GM12878 (cell line): ENCODE measurements at regions not wholly inside any gene's neighbourhood (a gene's known extent, or its start where the extent isn't known, plus 50 kb on each side); places are given as distances from the start of the nearest gene placed in this dataset.

Experiments
- CREB1 ChIP-seq: IDR thresholded peaks from 2 replicates; pipeline ENCODE4 v1.6.1; 2012; ENCODE audit warnings: low read depth, mild to moderate bottlenecking, inconsistent platforms
- EP300 ChIP-seq, 2 experiments: fragments of 150-350 bp in 1 of 2; IDR thresholded peaks; 2 replicates each; pipeline ENCODE4 v1.6.1; 2011 to 2012; ENCODE audit warnings: low read depth in 2 of 2, low read length in 2 of 2, borderline replicate concordance in 1 of 2, improper control_type of control experiment in 1 of 2, inconsistent platforms in 1 of 2; ENCODE audit not compliant: control insufficient read depth in 1 of 2
- FOXK2 ChIP-seq: fragments of 450-650 bp; IDR thresholded peaks from 2 replicates; pipeline ENCODE4 v1.6.1; 2017; ENCODE audit warnings: mild to moderate bottlenecking, moderate library complexity
- POU2F2 ChIP-seq: IDR thresholded peaks from 3 replicates; pipeline ENCODE4 v1.6.1; 2011; ENCODE audit warnings: low read depth, mild to moderate bottlenecking, low read length, borderline replicate concordance
- YY1 ChIP-seq: IDR thresholded peaks from 2 replicates; pipeline ENCODE4 v1.6.1; 2011; ENCODE audit warnings: low read depth, mild to moderate bottlenecking, low read length
- TF ChIP-seq, protein P1 (sequence below): fragments of 450-650 bp; IDR thresholded peaks from 2 replicates; pipeline ENCODE4 v1.6.1; 2018; ENCODE audit warnings: borderline replicate concordance, mild to moderate bottlenecking; ENCODE audit not compliant: partially characterized antibody
- TF ChIP-seq, protein P2 (sequence below): IDR thresholded peaks from 2 replicates; pipeline ENCODE4 v1.6.1; 2011; ENCODE audit warnings: low read depth, low read length, improper control_type of control experiment, borderline replicate concordance
- TF ChIP-seq, protein P3 (sequence below), 3 experiments: IDR thresholded peaks in 2 of 3; conservative IDR thresholded peaks in 1 of 3; 2 replicates each; pipeline ENCODE4 v1.5.1; 2011; ENCODE audit warnings: low read depth in 3 of 3, low read length in 3 of 3, mild to moderate bottlenecking in 3 of 3, control low read depth in 2 of 3, moderate library complexity in 2 of 3, inconsistent platforms in 1 of 3, mixed read lengths in 1 of 3; ENCODE audit not compliant: control insufficient read depth in 2 of 3, insufficient read depth in 1 of 3; ENCODE audit errors: extremely low read depth in 1 of 3
- TF ChIP-seq, protein P4 (sequence below): fragments of 450-650 bp; IDR thresholded peaks from 2 replicates; pipeline ENCODE4 v1.6.1; 2017; ENCODE audit warnings: mild to moderate bottlenecking, moderate library complexity

DNA sequence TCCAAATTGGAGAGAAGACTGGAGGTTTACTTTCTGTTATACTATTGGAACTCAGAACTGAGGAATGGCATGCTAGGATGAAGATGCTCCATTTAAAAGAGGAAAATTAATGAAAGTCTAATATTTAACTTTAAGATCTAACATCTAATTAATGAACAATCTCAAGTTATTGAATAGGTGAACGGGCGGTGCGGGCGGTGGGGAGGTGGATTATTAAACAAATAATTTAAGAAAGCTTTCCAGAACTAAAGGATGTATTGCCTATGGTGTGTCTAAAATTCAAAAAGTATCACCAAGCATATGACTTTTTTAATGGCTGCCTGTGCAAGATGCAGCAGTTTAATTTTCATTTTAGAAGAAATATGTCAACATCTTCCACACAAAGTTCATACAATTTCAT is 1747.1 kb upstream of the SEL1L start:
- TF ChIP-seq CREB1 = no peak
- no peak for TF ChIP-seq EP300 (IDR thresholded peaks at IDR 0.05; ENCODE audit: borderline replicate concordance in 1 of 2, control insufficient read depth in 1 of 2, low read depth in 2 of 2, low read length in 2 of 2)
- TF ChIP-seq, protein P1, sequence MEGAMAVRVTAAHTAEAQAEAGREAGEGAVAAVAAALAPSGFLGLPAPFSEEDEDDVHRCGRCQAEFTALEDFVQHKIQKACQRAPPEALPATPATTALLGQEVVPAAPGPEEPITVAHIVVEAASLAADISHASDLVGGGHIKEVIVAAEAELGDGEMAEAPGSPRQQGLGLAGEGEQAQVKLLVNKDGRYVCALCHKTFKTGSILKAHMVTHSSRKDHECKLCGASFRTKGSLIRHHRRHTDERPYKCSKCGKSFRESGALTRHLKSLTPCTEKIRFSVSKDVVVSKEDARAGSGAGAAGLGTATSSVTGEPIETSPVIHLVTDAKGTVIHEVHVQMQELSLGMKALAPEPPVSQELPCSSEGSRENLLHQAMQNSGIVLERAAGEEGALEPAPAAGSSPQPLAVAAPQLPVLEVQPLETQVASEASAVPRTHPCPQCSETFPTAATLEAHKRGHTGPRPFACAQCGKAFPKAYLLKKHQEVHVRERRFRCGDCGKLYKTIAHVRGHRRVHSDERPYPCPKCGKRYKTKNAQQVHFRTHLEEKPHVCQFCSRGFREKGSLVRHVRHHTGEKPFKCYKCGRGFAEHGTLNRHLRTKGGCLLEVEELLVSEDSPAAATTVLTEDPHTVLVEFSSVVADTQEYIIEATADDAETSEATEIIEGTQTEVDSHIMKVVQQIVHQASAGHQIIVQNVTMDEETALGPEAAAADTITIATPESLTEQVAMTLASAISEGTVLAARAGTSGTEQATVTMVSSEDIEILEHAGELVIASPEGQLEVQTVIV = no peak
- TF ChIP-seq, protein P2, sequence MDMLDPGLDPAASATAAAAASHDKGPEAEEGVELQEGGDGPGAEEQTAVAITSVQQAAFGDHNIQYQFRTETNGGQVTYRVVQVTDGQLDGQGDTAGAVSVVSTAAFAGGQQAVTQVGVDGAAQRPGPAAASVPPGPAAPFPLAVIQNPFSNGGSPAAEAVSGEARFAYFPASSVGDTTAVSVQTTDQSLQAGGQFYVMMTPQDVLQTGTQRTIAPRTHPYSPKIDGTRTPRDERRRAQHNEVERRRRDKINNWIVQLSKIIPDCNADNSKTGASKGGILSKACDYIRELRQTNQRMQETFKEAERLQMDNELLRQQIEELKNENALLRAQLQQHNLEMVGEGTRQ = no peak
- no peak for TF ChIP-seq FOXK2
- TF ChIP-seq, protein P3, sequence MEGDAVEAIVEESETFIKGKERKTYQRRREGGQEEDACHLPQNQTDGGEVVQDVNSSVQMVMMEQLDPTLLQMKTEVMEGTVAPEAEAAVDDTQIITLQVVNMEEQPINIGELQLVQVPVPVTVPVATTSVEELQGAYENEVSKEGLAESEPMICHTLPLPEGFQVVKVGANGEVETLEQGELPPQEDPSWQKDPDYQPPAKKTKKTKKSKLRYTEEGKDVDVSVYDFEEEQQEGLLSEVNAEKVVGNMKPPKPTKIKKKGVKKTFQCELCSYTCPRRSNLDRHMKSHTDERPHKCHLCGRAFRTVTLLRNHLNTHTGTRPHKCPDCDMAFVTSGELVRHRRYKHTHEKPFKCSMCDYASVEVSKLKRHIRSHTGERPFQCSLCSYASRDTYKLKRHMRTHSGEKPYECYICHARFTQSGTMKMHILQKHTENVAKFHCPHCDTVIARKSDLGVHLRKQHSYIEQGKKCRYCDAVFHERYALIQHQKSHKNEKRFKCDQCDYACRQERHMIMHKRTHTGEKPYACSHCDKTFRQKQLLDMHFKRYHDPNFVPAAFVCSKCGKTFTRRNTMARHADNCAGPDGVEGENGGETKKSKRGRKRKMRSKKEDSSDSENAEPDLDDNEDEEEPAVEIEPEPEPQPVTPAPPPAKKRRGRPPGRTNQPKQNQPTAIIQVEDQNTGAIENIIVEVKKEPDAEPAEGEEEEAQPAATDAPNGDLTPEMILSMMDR (IDR thresholded peaks at IDR 0.05 in 2 of 3, conservative IDR thresholded peaks at IDR 0.05 in 1 of 3; ENCODE audit: control insufficient read depth in 2 of 3, extremely low read depth in 1 of 3, insufficient read depth in 1 of 3, low read depth in 3 of 3, low read length in 3 of 3) = no peak
- TF ChIP-seq, protein P4, sequence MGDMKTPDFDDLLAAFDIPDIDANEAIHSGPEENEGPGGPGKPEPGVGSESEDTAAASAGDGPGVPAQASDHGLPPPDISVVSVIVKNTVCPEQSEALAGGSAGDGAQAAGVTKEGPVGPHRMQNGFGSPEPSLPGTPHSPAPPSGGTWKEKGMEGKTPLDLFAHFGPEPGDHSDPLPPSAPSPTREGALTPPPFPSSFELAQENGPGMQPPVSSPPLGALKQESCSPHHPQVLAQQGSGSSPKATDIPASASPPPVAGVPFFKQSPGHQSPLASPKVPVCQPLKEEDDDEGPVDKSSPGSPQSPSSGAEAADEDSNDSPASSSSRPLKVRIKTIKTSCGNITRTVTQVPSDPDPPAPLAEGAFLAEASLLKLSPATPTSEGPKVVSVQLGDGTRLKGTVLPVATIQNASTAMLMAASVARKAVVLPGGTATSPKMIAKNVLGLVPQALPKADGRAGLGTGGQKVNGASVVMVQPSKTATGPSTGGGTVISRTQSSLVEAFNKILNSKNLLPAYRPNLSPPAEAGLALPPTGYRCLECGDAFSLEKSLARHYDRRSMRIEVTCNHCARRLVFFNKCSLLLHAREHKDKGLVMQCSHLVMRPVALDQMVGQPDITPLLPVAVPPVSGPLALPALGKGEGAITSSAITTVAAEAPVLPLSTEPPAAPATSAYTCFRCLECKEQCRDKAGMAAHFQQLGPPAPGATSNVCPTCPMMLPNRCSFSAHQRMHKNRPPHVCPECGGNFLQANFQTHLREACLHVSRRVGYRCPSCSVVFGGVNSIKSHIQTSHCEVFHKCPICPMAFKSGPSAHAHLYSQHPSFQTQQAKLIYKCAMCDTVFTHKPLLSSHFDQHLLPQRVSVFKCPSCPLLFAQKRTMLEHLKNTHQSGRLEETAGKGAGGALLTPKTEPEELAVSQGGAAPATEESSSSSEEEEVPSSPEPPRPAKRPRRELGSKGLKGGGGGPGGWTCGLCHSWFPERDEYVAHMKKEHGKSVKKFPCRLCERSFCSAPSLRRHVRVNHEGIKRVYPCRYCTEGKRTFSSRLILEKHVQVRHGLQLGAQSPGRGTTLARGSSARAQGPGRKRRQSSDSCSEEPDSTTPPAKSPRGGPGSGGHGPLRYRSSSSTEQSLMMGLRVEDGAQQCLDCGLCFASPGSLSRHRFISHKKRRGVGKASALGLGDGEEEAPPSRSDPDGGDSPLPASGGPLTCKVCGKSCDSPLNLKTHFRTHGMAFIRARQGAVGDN = no peak
- no peak for TF ChIP-seq POU2F2
- TF ChIP-seq YY1 = no peak
